ENCODE measurements at regions not wholly inside any gene's neighbourhood (a gene's known extent, or its start where the extent isn't known, plus 50 kb on each side); places are given as distances from the start of the nearest gene placed in this dataset.

GRCh38 chr20:61046721-61047351, 205.2 kb upstream of the CDH4 start:
- H3K27ac ChIP-seq (replicated peaks) = no peak overlapping the region
- H3K4me3 ChIP-seq (replicated peaks; ENCODE audit: insufficient read depth, low read length) = no peak overlapping the region
- no peak for TF ChIP-seq REST (IDR thresholded peaks at IDR 0.05; ENCODE audit: insufficient replicate concordance, low read depth)
- no peak for TF ChIP-seq CTCF (IDR thresholded peaks at IDR 0.05; ENCODE audit: insufficient read depth, low read length)
- no peak for TF ChIP-seq SPI1 (IDR thresholded peaks at IDR 0.05; ENCODE audit: borderline replicate concordance, low read depth)
- TF ChIP-seq GABPA (IDR thresholded peaks at IDR 0.05; ENCODE audit: low read depth) = no peak
- no peak for TF ChIP-seq POLR2AphosphoS5 (IDR thresholded peaks at IDR 0.05; ENCODE audit: low read depth)
- DNase-seq (ENCODE audit: low read depth in 1 of 2, low spot score in 1 of 2) = no peak
- no peaks in the 10 kb centered on the region for H3K27me3 ChIP-seq (ENCODE audit: insufficient read depth, poor library complexity, severe bottlenecking)

- TF ChIP-seq CTCF (IDR thresholded peaks at IDR 0.05; ENCODE audit: insufficient read depth, low read length) (no peak), SPI1 (IDR thresholded peaks at IDR 0.05; ENCODE audit: borderline replicate concordance, low read depth) (no peak), REST (IDR thresholded peaks at IDR 0.05; ENCODE audit: insufficient replicate concordance, low read depth) (no peak), GABPA (IDR thresholded peaks at IDR 0.05; ENCODE audit: low read depth) (no peak), POLR2AphosphoS5 (IDR thresholded peaks at IDR 0.05; ENCODE audit: low read depth) (no peak)
- Histone ChIP-seq H3K27me3 (ENCODE audit: insufficient read depth, poor library complexity, severe bottlenecking) (no peaks in the 10 kb centered on the region), H3K4me3 (replicated peaks; ENCODE audit: insufficient read depth, low read length) (no peak overlapping the region), H3K27ac (replicated peaks) (no peak overlapping the region)
- DNase-seq (ENCODE audit: low read depth in 1 of 2, low spot score in 1 of 2) = no peak
These were observed 204.5 kb upstream of the CDH4 start for GRCh38 chr20:61047515-61047914.

- Histone ChIP-seq H3K27me3 (ENCODE audit: insufficient read depth, poor library complexity, severe bottlenecking) (no peaks in the 10 kb centered on the region), H3K27ac (replicated peaks) (no peak overlapping the region), H3K4me3 (replicated peaks; ENCODE audit: insufficient read depth, low read length) (no peak overlapping the region)
- no peak for TF ChIP-seq SPI1 (IDR thresholded peaks at IDR 0.05; ENCODE audit: borderline replicate concordance, low read depth)
- no peak for TF ChIP-seq CTCF (IDR thresholded peaks at IDR 0.05; ENCODE audit: insufficient read depth, low read length)
- TF ChIP-seq GABPA (IDR thresholded peaks at IDR 0.05; ENCODE audit: low read depth) = no peak
- no peak for TF ChIP-seq REST (IDR thresholded peaks at IDR 0.05; ENCODE audit: insufficient replicate concordance, low read depth)
- no peak for TF ChIP-seq POLR2AphosphoS5 (IDR thresholded peaks at IDR 0.05; ENCODE audit: low read depth)
- no peak for DNase-seq (ENCODE audit: low read depth in 1 of 2, low spot score in 1 of 2)
These were observed 203.8 kb upstream of the CDH4 start for GRCh38 chr20:61048302-61048701.

All from HL-60 (cell line).